WTC11 (cell line): ENCODE measurements at regions not wholly inside any gene's neighbourhood (a gene's known extent, or its start where the extent isn't known, plus 50 kb on each side); places are given as distances from the start of the nearest gene placed in this dataset.

Experiments
- ATAC-seq: fragments of 200-7000 bp; cut with Tn5 transposase; 2 replicates; pipeline ENCODE4 v1.10.0; 2021; ENCODE audit warnings: mild to moderate bottlenecking, moderate library complexity
- CTCF ChIA-PET: fragments of 300-600 bp; sonication (Branson Sonifier 250); formaldehyde crosslinking; loops from one replicate; lab custom pipeline; 2021; ENCODE audit warnings: antibody characterized with exemption; lab: Charles Lee
- POLR2A ChIA-PET: fragments of 350-600 bp; sonication (Branson Sonifier 250); formaldehyde crosslinking; loops from one replicate; lab custom pipeline; 2021; ENCODE audit warnings: antibody characterized with exemption; lab: Charles Lee
- DNase-seq: peaks from one replicate; pipeline ENCODE4 v3.0.0; 2021; ENCODE audit warnings: low spot score
- H3K27ac Mint-ChIP-seq: 2 replicates; pipeline ENCODE4 v1.8.0; 2021; ENCODE audit warnings: mixed read lengths
- H3K27me3 Mint-ChIP-seq: 2 replicates; pipeline ENCODE4 v1.8.0; 2021; ENCODE audit warnings: low read depth, mild to moderate bottlenecking, moderate library complexity, mixed read lengths
- H3K36me3 Mint-ChIP-seq: 2 replicates; pipeline ENCODE4 v1.8.0; 2021; ENCODE audit warnings: mixed read lengths
- H3K4me1 Mint-ChIP-seq: 2 replicates; pipeline ENCODE4 v1.8.0; 2022; ENCODE audit warnings: mixed read lengths
- H3K4me3 Mint-ChIP-seq: 2 replicates; pipeline ENCODE4 v1.8.0; 2021; ENCODE audit warnings: mild to moderate bottlenecking, moderate library complexity, mixed read lengths
- H3K9me3 Mint-ChIP-seq: 2 replicates; pipeline ENCODE4 v1.8.0; 2021; ENCODE audit warnings: mixed read lengths
- ATF6 ChIP-seq: sonication (generic); formaldehyde crosslinking; IDR thresholded peaks from 2 replicates; pipeline ENCODE4 v1.8.1; 2023; ENCODE audit warnings: mild to moderate bottlenecking, missing genetic modification reagents
- CREM ChIP-seq: sonication (generic); formaldehyde crosslinking; IDR thresholded peaks from 2 replicates; pipeline ENCODE4 v1.8.1; 2022; ENCODE audit warnings: mild to moderate bottlenecking, missing genetic modification reagents, moderate library complexity
- EMX1 ChIP-seq: fragments of 250-450 bp; sonication (Bioruptor Pico); IDR thresholded peaks from 2 replicates; pipeline ENCODE4 v1.8.0; 2021; ENCODE audit warnings: mild to moderate bottlenecking
- FOXK1 ChIP-seq: sonication (generic); formaldehyde crosslinking; IDR thresholded peaks from 2 replicates; pipeline ENCODE4 v1.8.0; 2022; ENCODE audit warnings: mild to moderate bottlenecking, moderate library complexity, missing genetic modification reagents
- FOXP4 ChIP-seq: sonication (generic); formaldehyde crosslinking; IDR thresholded peaks from 2 replicates; pipeline ENCODE4 v1.8.0; 2022; ENCODE audit warnings: mild to moderate bottlenecking, missing genetic modification reagents
- JAZF1 ChIP-seq: fragments of 250-450 bp; sonication (Bioruptor Pico); IDR thresholded peaks from 2 replicates; pipeline ENCODE4 v1.9.0; 2021; ENCODE audit warnings: moderate library complexity, mild to moderate bottlenecking, inconsistent platforms
- KAT7 ChIP-seq: sonication (generic); formaldehyde crosslinking; IDR thresholded peaks from 2 replicates; pipeline ENCODE4 v1.8.1; 2023; ENCODE audit warnings: missing genetic modification reagents, mild to moderate bottlenecking, borderline replicate concordance
- MYBL2 ChIP-seq: sonication (generic); formaldehyde crosslinking; IDR thresholded peaks from 2 replicates; pipeline ENCODE4 v1.8.1; 2023; ENCODE audit warnings: mild to moderate bottlenecking, moderate library complexity, missing genetic modification reagents
- NR3C1 ChIP-seq: sonication (generic); formaldehyde crosslinking; conservative IDR thresholded peaks from 2 replicates; pipeline ENCODE4 v1.8.1; 2023; ENCODE audit warnings: low read depth, mild to moderate bottlenecking, missing genetic modification reagents
- RELA ChIP-seq: sonication (generic); formaldehyde crosslinking; IDR thresholded peaks from 2 replicates; pipeline ENCODE4 v1.8.1; 2022; ENCODE audit warnings: missing genetic modification reagents, mild to moderate bottlenecking, borderline replicate concordance
- TEAD1 ChIP-seq: sonication (generic); formaldehyde crosslinking; IDR thresholded peaks from 2 replicates; pipeline ENCODE4 v1.8.0; 2022; ENCODE audit warnings: mild to moderate bottlenecking, missing genetic modification reagents
- USF1 ChIP-seq: sonication (generic); formaldehyde crosslinking; IDR thresholded peaks from 2 replicates; pipeline ENCODE4 v1.8.0; 2022; ENCODE audit warnings: mild to moderate bottlenecking, missing genetic modification reagents
- USF2 ChIP-seq: sonication (generic); formaldehyde crosslinking; IDR thresholded peaks from 2 replicates; pipeline ENCODE4 v1.8.1; 2023; ENCODE audit warnings: mild to moderate bottlenecking, missing genetic modification reagents, moderate library complexity
- ZBTB21 ChIP-seq: sonication (generic); formaldehyde crosslinking; IDR thresholded peaks from 2 replicates; pipeline ENCODE4 v1.8.1; 2023; ENCODE audit warnings: mild to moderate bottlenecking, missing genetic modification reagents, borderline replicate concordance
- ZNF263 ChIP-seq: sonication (generic); formaldehyde crosslinking; IDR thresholded peaks from 2 replicates; pipeline ENCODE4 v1.8.1; 2022; ENCODE audit warnings: low read depth, mild to moderate bottlenecking, moderate library complexity, missing genetic modification reagents
- ZNF416 ChIP-seq: fragments of 250-450 bp; sonication (Bioruptor Pico); IDR thresholded peaks from 2 replicates; pipeline ENCODE4 v1.9.0; 2021; ENCODE audit warnings: mild to moderate bottlenecking, inconsistent platforms
- ZNF425 ChIP-seq: fragments of 250-450 bp; sonication (Bioruptor Pico); conservative IDR thresholded peaks from 2 replicates; pipeline ENCODE4 v1.9.0; 2021; ENCODE audit warnings: mild to moderate bottlenecking
- ZNF532 ChIP-seq: fragments of 250-450 bp; sonication (Bioruptor Pico); IDR thresholded peaks from 2 replicates; pipeline ENCODE4 v1.9.0; 2021; ENCODE audit warnings: mild to moderate bottlenecking, borderline replicate concordance

- TF ChIP-seq ZNF425 (CRISPR knock-in tag) (no peak), ZNF416 (CRISPR knock-in tag) (no peak), JAZF1 (CRISPR knock-in tag) (no peak), NR3C1 (CRISPR knock-in tag) (no peak), FOXK1 (CRISPR knock-in tag) (no peak), USF1 (CRISPR knock-in tag) (no peak), CREM (CRISPR knock-in tag) (no peak), ATF6 (CRISPR knock-in tag) (no peak), EMX1 (no peak), RELA (CRISPR knock-in tag) (no peak)
These were observed 354.9 kb downstream of the DIRAS2 start (continued) for GRCh38 chr9:90287567-90288274.

- no peak overlapping the region for H3K27ac Mint-ChIP-seq
- DNase-seq: no peak
- H3K36me3 Mint-ChIP-seq: no peaks in the 10 kb centered on the region
- ChIA-PET CTCF (no interaction called here), POLR2A (no interaction called here)
- peaks cover 10% of the 10 kb centered on the region for H3K9me3 Mint-ChIP-seq
- no peak overlapping the region for H3K4me3 Mint-ChIP-seq
- H3K4me1 Mint-ChIP-seq: no peaks in the 10 kb centered on the region
- no peak for ATAC-seq
- H3K27me3 Mint-ChIP-seq: no peaks in the 10 kb centered on the region
- TF ChIP-seq KAT7 (CRISPR knock-in tag): no peak
- no peak for TF ChIP-seq ZNF532
- TF ChIP-seq USF2: no peak
- TF ChIP-seq TEAD1: no peak
- TF ChIP-seq MYBL2 (CRISPR knock-in tag): no peak
- no peak for TF ChIP-seq FOXP4 (CRISPR knock-in tag)
- TF ChIP-seq ZBTB21 (CRISPR knock-in tag): no peak
- TF ChIP-seq ZNF425 (CRISPR knock-in tag): no peak
- no peak for TF ChIP-seq ZNF263 (CRISPR knock-in tag)
These were observed 354.4 kb downstream of the DIRAS2 start for GRCh38 chr9:90288275-90288639.
